Astrocyte of the cerebellum (primary cell): ENCODE measurements at regions not wholly inside any gene's neighbourhood (a gene's known extent, or its start where the extent isn't known, plus 50 kb on each side); places are given as distances from the start of the nearest gene placed in this dataset.

Experiments used
- DNase-seq: peaks from one replicate; pipeline ENCODE4 v3.0.0-alpha.2; 2011; ENCODE audit warnings: low read depth
- H3K4me3 ChIP-seq: 2 replicates; pipeline ENCODE4 v1.5.1; 2011; ENCODE audit warnings: mild to moderate bottlenecking, low read depth, low read length, moderate library complexity
- CTCF ChIP-seq: IDR thresholded peaks from 2 replicates; pipeline ENCODE4 v1.5.1; 2012; ENCODE audit warnings: low read length, low read depth, moderate library complexity, mild to moderate bottlenecking; ENCODE audit errors: missing control alignments
- in situ Hi-C: cut with HindIII; loops from 2 replicates; pipeline ENCODE4 v1.10.0; 2017; ENCODE audit warnings: low sequenced_read_pairs

GRCh38 chr20:47868236-47868635 is 83.0 kb upstream of the SULF2 start:
- no peak for DNase-seq
- TF ChIP-seq CTCF = no peak
- no peak overlapping the region for H3K4me3 ChIP-seq
- in situ Hi-C loops = no loop called here

GRCh38 chr20:47867831-47868230 is 82.5 kb upstream of the SULF2 start:
- no peak for DNase-seq
- TF ChIP-seq CTCF = no peak
- in situ Hi-C loops = no loop called here
- H3K4me3 ChIP-seq = no peak overlapping the region

- no peak for TF ChIP-seq CTCF
- in situ Hi-C loops = no loop called here
- no peak overlapping the region for H3K4me3 ChIP-seq
- DNase-seq = no peak
These were observed 81.2 kb upstream of the SULF2 start for GRCh38 chr20:47866480-47866879.

GRCh38 chr20:47865912-47866311 is 80.6 kb upstream of the SULF2 start:
- no peak for TF ChIP-seq CTCF
- no peak for DNase-seq
- H3K4me3 ChIP-seq = no peak overlapping the region
- in situ Hi-C loops = no loop called here

GRCh38 chr20:47865451-47865850 is 80.2 kb upstream of the SULF2 start:
- in situ Hi-C loops = no loop called here
- no peak for TF ChIP-seq CTCF
- no peak overlapping the region for H3K4me3 ChIP-seq
- DNase-seq = no peak

- no peak overlapping the region for H3K4me3 ChIP-seq
- TF ChIP-seq CTCF = no peak
- in situ Hi-C loops = no loop called here
- no peak for DNase-seq
These were observed 78.7 kb upstream of the SULF2 start for GRCh38 chr20:47863981-47864380.
